SK-N-SH treated with all-trans-retinoic acid at 6 μM for 48 hours (cell line): ENCODE measurements at regions not wholly inside any gene's neighbourhood (a gene's known extent, or its start where the extent isn't known, plus 50 kb on each side); places are given as distances from the start of the nearest gene placed in this dataset.

Source experiments
- ATAC-seq: fragments of 200-7000 bp; cut with Tn5 transposase; 3 replicates; pipeline ENCODE4 v1.9.1; 2020; ENCODE audit warnings: mild to moderate bottlenecking, moderate library complexity
- BACH2 ChIP-seq: fragments of 250-450 bp; sonication (Bioruptor Pico); IDR thresholded peaks from 2 replicates; pipeline ENCODE4 v1.9.0; 2021; ENCODE audit warnings: mild to moderate bottlenecking, borderline replicate concordance
- CSDC2 ChIP-seq: fragments of 250-450 bp; sonication (Bioruptor Pico); IDR thresholded peaks from 2 replicates; pipeline ENCODE4 v1.5.0; 2020; ENCODE audit warnings: mild to moderate bottlenecking, moderate library complexity
- ESRRG ChIP-seq: fragments of 250-450 bp; sonication (Bioruptor Pico); IDR thresholded peaks from 2 replicates; pipeline ENCODE4 v1.6.1; 2021; ENCODE audit warnings: mild to moderate bottlenecking
- GLIS3 ChIP-seq: fragments of 250-450 bp; sonication (Bioruptor Pico); IDR thresholded peaks from 2 replicates; pipeline ENCODE4 v1.5.0; 2020; ENCODE audit warnings: mild to moderate bottlenecking, moderate library complexity
- ISL1 ChIP-seq: fragments of 250-450 bp; sonication (Bioruptor Pico); IDR thresholded peaks from 2 replicates; pipeline ENCODE4 v2.1.2; 2022; ENCODE audit warnings: mild to moderate bottlenecking, moderate library complexity
- OSR1 ChIP-seq: fragments of 250-450 bp; sonication (Bioruptor Pico); IDR thresholded peaks from 2 replicates; pipeline ENCODE4 v1.8.0; 2022; ENCODE audit warnings: moderate library complexity, mild to moderate bottlenecking, inconsistent platforms
- PPARA ChIP-seq: fragments of 250-450 bp; sonication (Bioruptor Pico); IDR thresholded peaks from 2 replicates; pipeline ENCODE4 v1.5.0; 2020; ENCODE audit warnings: mild to moderate bottlenecking, borderline replicate concordance
- RARB ChIP-seq: fragments of 250-450 bp; sonication (Bioruptor Pico); IDR thresholded peaks from 2 replicates; pipeline ENCODE4 v1.8.0; 2021; ENCODE audit warnings: mild to moderate bottlenecking, moderate library complexity
- SNAI2 ChIP-seq: fragments of 250-450 bp; sonication (Bioruptor Pico); IDR thresholded peaks from 2 replicates; pipeline ENCODE4 v1.5.0; 2020; ENCODE audit warnings: mild to moderate bottlenecking, moderate library complexity
- TCF4 ChIP-seq: fragments of 250-450 bp; sonication (Bioruptor Pico); IDR thresholded peaks from 2 replicates; pipeline ENCODE4 v1.8.0; 2021; ENCODE audit warnings: mild to moderate bottlenecking, moderate library complexity, borderline replicate concordance
- TOX ChIP-seq: fragments of 250-450 bp; sonication (Bioruptor Pico); IDR thresholded peaks from 2 replicates; pipeline ENCODE4 v1.8.0; 2021; ENCODE audit warnings: mild to moderate bottlenecking, moderate library complexity, borderline replicate concordance
- ZC3H10 ChIP-seq: fragments of 250-450 bp; sonication (Bioruptor Pico); IDR thresholded peaks from 2 replicates; pipeline ENCODE4 v1.5.1; 2021; ENCODE audit warnings: mild to moderate bottlenecking, moderate library complexity
- ZFP3 ChIP-seq: fragments of 250-450 bp; sonication (Bioruptor Pico); IDR thresholded peaks from 2 replicates; pipeline ENCODE4 v1.5.0; 2020; ENCODE audit warnings: mild to moderate bottlenecking, moderate library complexity
- ZFP30 ChIP-seq: fragments of 450-650 bp; formaldehyde crosslinking; IDR thresholded peaks from 2 replicates; pipeline ENCODE4 v1.5.0; 2022; ENCODE audit warnings: mild to moderate bottlenecking, moderate library complexity
- ZNF565 ChIP-seq: fragments of 450-650 bp; formaldehyde crosslinking; conservative IDR thresholded peaks from 2 replicates; pipeline ENCODE4 v1.5.0; 2020; ENCODE audit warnings: low read depth, mild to moderate bottlenecking, moderate library complexity
- ZNF70 ChIP-seq: fragments of 450-650 bp; formaldehyde crosslinking; IDR thresholded peaks from 2 replicates; pipeline ENCODE4 v1.5.0; 2020; ENCODE audit warnings: mild to moderate bottlenecking, moderate library complexity
- ZNF8 ChIP-seq: fragments of 450-650 bp; formaldehyde crosslinking; IDR thresholded peaks from 2 replicates; pipeline ENCODE4 v1.5.0; 2020; ENCODE audit warnings: mild to moderate bottlenecking, moderate library complexity
- TF ChIP-seq, protein P1 (sequence below): fragments of 250-450 bp; sonication (Bioruptor Pico); IDR thresholded peaks from 2 replicates; pipeline ENCODE4 v1.8.0; 2020; ENCODE audit warnings: mild to moderate bottlenecking, moderate library complexity, borderline replicate concordance
- TF ChIP-seq, protein P2 (sequence below): fragments of 250-450 bp; sonication (Bioruptor Pico); IDR thresholded peaks from 2 replicates; pipeline ENCODE4 v1.5.0; 2020; ENCODE audit warnings: mild to moderate bottlenecking, moderate library complexity
- TF ChIP-seq, protein P3 (sequence below): fragments of 250-450 bp; sonication (Bioruptor Pico); IDR thresholded peaks from 2 replicates; pipeline ENCODE4 v1.5.1; 2020; ENCODE audit warnings: low read depth, mild to moderate bottlenecking, moderate library complexity
- TF ChIP-seq, protein P4 (sequence below): fragments of 250-450 bp; sonication (Bioruptor Pico); IDR thresholded peaks from 2 replicates; pipeline ENCODE4 v1.8.0; 2021; ENCODE audit warnings: low read depth, mild to moderate bottlenecking, moderate library complexity, borderline replicate concordance
- TF ChIP-seq, protein P5 (sequence below): fragments of 250-450 bp; sonication (Bioruptor Pico); IDR thresholded peaks from 2 replicates; pipeline ENCODE4 v1.5.1; 2021; ENCODE audit warnings: mild to moderate bottlenecking, moderate library complexity

DNA sequence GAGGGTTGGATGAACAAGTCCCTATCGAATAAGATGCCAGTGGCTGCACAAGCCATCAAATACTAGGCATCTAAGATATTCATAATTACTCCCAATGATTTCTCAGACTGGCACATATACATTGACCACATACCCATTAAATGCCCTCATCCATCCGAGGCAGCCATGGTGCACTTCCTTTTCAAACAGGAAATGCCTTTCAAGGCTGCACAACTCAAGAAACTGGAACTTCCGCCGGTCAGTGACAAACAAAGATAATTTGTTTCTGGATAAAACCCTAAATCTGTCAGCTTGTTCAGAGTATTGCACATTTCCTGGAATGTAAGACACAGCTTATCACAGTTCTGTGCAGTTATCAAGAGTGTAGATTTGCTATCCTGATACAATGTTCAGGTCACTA is 203.7 kb downstream of the RMST start:
- ATAC-seq: no peak
- TF ChIP-seq TOX (no peak), ZC3H10 (no peak), GLIS3 (CRISPR knock-in tag) (no peak), ZFP30 (CRISPR knock-in tag) (no peak), OSR1 (CRISPR knock-in tag) (no peak), SNAI2 (CRISPR knock-in tag) (no peak), ESRRG (CRISPR knock-in tag) (no peak), TCF4 (CRISPR knock-in tag) (no peak), ZNF70 (CRISPR knock-in tag) (no peak), ZNF8 (no peak)
- TF ChIP-seq, protein P1, sequence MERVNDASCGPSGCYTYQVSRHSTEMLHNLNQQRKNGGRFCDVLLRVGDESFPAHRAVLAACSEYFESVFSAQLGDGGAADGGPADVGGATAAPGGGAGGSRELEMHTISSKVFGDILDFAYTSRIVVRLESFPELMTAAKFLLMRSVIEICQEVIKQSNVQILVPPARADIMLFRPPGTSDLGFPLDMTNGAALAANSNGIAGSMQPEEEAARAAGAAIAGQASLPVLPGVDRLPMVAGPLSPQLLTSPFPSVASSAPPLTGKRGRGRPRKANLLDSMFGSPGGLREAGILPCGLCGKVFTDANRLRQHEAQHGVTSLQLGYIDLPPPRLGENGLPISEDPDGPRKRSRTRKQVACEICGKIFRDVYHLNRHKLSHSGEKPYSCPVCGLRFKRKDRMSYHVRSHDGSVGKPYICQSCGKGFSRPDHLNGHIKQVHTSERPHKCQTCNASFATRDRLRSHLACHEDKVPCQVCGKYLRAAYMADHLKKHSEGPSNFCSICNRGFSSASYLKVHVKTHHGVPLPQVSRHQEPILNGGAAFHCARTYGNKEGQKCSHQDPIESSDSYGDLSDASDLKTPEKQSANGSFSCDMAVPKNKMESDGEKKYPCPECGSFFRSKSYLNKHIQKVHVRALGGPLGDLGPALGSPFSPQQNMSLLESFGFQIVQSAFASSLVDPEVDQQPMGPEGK (CRISPR knock-in tag): no peak
- TF ChIP-seq, protein P2, sequence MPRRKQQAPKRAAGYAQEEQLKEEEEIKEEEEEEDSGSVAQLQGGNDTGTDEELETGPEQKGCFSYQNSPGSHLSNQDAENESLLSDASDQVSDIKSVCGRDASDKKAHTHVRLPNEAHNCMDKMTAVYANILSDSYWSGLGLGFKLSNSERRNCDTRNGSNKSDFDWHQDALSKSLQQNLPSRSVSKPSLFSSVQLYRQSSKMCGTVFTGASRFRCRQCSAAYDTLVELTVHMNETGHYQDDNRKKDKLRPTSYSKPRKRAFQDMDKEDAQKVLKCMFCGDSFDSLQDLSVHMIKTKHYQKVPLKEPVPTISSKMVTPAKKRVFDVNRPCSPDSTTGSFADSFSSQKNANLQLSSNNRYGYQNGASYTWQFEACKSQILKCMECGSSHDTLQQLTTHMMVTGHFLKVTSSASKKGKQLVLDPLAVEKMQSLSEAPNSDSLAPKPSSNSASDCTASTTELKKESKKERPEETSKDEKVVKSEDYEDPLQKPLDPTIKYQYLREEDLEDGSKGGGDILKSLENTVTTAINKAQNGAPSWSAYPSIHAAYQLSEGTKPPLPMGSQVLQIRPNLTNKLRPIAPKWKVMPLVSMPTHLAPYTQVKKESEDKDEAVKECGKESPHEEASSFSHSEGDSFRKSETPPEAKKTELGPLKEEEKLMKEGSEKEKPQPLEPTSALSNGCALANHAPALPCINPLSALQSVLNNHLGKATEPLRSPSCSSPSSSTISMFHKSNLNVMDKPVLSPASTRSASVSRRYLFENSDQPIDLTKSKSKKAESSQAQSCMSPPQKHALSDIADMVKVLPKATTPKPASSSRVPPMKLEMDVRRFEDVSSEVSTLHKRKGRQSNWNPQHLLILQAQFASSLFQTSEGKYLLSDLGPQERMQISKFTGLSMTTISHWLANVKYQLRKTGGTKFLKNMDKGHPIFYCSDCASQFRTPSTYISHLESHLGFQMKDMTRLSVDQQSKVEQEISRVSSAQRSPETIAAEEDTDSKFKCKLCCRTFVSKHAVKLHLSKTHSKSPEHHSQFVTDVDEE (CRISPR knock-in tag): no peak
- TF ChIP-seq, protein P3, sequence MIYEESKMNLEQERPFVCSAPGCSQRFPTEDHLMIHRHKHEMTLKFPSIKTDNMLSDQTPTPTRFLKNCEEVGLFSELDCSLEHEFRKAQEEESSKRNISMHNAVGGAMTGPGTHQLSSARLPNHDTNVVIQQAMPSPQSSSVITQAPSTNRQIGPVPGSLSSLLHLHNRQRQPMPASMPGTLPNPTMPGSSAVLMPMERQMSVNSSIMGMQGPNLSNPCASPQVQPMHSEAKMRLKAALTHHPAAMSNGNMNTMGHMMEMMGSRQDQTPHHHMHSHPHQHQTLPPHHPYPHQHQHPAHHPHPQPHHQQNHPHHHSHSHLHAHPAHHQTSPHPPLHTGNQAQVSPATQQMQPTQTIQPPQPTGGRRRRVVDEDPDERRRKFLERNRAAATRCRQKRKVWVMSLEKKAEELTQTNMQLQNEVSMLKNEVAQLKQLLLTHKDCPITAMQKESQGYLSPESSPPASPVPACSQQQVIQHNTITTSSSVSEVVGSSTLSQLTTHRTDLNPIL: no peak
- TF ChIP-seq, protein P4, sequence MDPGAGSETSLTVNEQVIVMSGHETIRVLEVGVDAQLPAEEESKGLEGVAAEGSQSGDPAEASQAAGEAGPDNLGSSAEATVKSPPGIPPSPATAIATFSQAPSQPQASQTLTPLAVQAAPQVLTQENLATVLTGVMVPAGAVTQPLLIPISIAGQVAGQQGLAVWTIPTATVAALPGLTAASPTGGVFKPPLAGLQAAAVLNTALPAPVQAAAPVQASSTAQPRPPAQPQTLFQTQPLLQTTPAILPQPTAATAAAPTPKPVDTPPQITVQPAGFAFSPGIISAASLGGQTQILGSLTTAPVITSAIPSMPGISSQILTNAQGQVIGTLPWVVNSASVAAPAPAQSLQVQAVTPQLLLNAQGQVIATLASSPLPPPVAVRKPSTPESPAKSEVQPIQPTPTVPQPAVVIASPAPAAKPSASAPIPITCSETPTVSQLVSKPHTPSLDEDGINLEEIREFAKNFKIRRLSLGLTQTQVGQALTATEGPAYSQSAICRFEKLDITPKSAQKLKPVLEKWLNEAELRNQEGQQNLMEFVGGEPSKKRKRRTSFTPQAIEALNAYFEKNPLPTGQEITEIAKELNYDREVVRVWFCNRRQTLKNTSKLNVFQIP: no peak

DNA sequence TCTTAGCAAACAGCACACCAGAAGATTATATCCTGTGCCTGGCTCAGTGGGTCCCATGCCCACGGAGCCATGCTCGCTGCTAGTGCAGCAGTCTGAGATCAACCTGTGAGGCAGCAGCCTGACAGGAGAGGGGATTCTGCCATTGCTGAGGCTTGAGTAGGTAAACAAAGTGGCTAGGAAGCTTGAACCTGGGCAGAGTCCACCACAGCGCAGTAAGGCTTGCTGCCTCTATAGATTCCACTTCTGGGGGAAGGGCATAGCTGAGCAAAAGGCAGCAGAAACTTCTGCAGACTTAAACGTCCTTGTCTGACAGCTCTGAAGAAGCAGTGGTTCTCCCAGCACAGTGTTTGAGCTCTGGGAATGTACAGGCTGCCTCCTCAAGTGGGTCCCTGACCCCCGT is 210.3 kb downstream of the RMST start:
- no peak for ATAC-seq

More for the DNA sequence above, 210.3 kb downstream of the RMST start:
- TF ChIP-seq CSDC2 (CRISPR knock-in tag): no peak
- no peak for TF ChIP-seq ZNF565 (CRISPR knock-in tag)
- no peak for TF ChIP-seq PPARA (CRISPR knock-in tag)
- TF ChIP-seq GLIS3 (CRISPR knock-in tag): no peak
- TF ChIP-seq, protein P3: no peak
- TF ChIP-seq, protein P2 (CRISPR knock-in tag): no peak
- no peak for TF ChIP-seq ZFP3 (CRISPR knock-in tag)
- TF ChIP-seq TOX: no peak
- no peak for TF ChIP-seq RARB
- no peak for TF ChIP-seq TCF4 (CRISPR knock-in tag)
- no peak for TF ChIP-seq ZC3H10
- TF ChIP-seq ZNF8: no peak
- TF ChIP-seq ISL1 (CRISPR knock-in tag): no peak
- TF ChIP-seq, protein P5, sequence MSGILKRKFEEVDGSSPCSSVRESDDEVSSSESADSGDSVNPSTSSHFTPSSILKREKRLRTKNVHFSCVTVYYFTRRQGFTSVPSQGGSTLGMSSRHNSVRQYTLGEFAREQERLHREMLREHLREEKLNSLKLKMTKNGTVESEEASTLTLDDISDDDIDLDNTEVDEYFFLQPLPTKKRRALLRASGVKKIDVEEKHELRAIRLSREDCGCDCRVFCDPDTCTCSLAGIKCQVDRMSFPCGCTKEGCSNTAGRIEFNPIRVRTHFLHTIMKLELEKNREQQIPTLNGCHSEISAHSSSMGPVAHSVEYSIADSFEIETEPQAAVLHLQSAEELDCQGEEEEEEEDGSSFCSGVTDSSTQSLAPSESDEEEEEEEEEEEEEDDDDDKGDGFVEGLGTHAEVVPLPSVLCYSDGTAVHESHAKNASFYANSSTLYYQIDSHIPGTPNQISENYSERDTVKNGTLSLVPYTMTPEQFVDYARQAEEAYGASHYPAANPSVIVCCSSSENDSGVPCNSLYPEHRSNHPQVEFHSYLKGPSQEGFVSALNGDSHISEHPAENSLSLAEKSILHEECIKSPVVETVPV (CRISPR knock-in tag): no peak
- TF ChIP-seq, protein P4: no peak
- TF ChIP-seq BACH2 (CRISPR knock-in tag): no peak
